GM12878 (cell line): ENCODE measurements at regions not wholly inside any gene's neighbourhood (a gene's known extent, or its start where the extent isn't known, plus 50 kb on each side); places are given as distances from the start of the nearest gene placed in this dataset.

Experiments
- ATAC-seq: fragments of 200-7000 bp; cut with Tn5 transposase; 3 replicates; pipeline ENCODE4 v1.9.1; 2020; ENCODE audit warnings: mild to moderate bottlenecking, moderate library complexity
- BruUV-seq: library from RNA; stranded (reverse); fragments of 400-500 nt; replicated peaks from 2 replicates; lab custom pipeline; 2021; lab: Mats Ljungman, UMichigan
- CTCF ChIA-PET: fragments of 300-600 bp; sonication (Branson Sonifier 250); formaldehyde crosslinking; extraction: SDS; loops from one replicate; lab custom pipeline; 2021; ENCODE audit warnings: inconsistent platforms; lab: Yijun Ruan, JAX
- POLR2A ChIA-PET: fragments of 350-600 bp; formaldehyde crosslinking; extraction: SDS; loops from one replicate; lab custom pipeline; 2021; ENCODE audit warnings: inconsistent platforms; lab: Charles Lee
- RAD21 ChIA-PET: fragments of 300-600 bp; sonication (Branson Sonifier 250); formaldehyde crosslinking; loops from one replicate; lab custom pipeline; 2023; ENCODE audit warnings: antibody characterized with exemption; ENCODE audit not compliant: unreplicated experiment; lab: Charles Lee
- SMC1A ChIA-PET: fragments of 300-600 bp; sonication (Branson Sonifier 250); formaldehyde crosslinking; loops from one replicate; lab custom pipeline; 2023; ENCODE audit not compliant: unreplicated experiment, uncharacterized antibody; lab: Charles Lee
- DNase-seq: peaks from one replicate; pipeline ENCODE4 v3.0.0-alpha.2; 2011; ENCODE audit warnings: low read depth, low spot score
- FAIRE-seq: peaks from 3 replicates; lab custom pipeline; 2011; peaks lifted over from hg19 to GRCh38; lab: Jason Lieb, UNC
- H2AFZ ChIP-seq: 2 replicates; pipeline ENCODE4 v1.6.0; 2011; ENCODE audit warnings: low read depth, low read length, control low read depth; ENCODE audit not compliant: control insufficient read depth
- H3K27ac ChIP-seq: 2 replicates; pipeline ENCODE4 v1.5.1; 2011; ENCODE audit warnings: control low read depth; ENCODE audit not compliant: control insufficient read depth, insufficient read depth
- H3K27me3 ChIP-seq, 2 experiments: replicated peaks in 1 of 2; 2 replicates each; pipeline versions ENCODE4 v1.6.0 to v1.6.1; 2011; ENCODE audit warnings: low read length in 1 of 2; ENCODE audit not compliant: control insufficient read depth in 2 of 2, insufficient read depth in 2 of 2
- H3K36me3 ChIP-seq, 2 experiments: 2 replicates each; pipeline ENCODE4 v1.5.1; 2011; ENCODE audit warnings: low read length in 1 of 2; ENCODE audit not compliant: control insufficient read depth in 2 of 2, insufficient read depth in 2 of 2
- H3K4me1 ChIP-seq: 2 replicates; pipeline ENCODE4 v1.6.1; 2011; ENCODE audit warnings: mild to moderate bottlenecking, low read length, moderate library complexity, mixed read lengths; ENCODE audit not compliant: control insufficient read depth, insufficient read depth
- H3K4me2 ChIP-seq: 2 replicates; pipeline ENCODE4 v1.6.0; 2011; ENCODE audit warnings: control low read depth; ENCODE audit not compliant: control insufficient read depth, insufficient read depth
- H3K4me3 ChIP-seq: fragments of 200-600 bp; sonication (generic); 2 replicates; pipeline ENCODE4 v1.5.1; 2016
- H3K79me2 ChIP-seq: 2 replicates; pipeline ENCODE4 v1.6.0; 2011; ENCODE audit warnings: low read length; ENCODE audit not compliant: control insufficient read depth, insufficient read depth
- H3K9ac ChIP-seq: 2 replicates; pipeline ENCODE4 v1.8.0; 2011; ENCODE audit warnings: low read length, control low read depth, mixed read lengths; ENCODE audit not compliant: control insufficient read depth, insufficient read depth
- H3K9me3 ChIP-seq: replicated peaks from 3 replicates; pipeline ENCODE4 v1.5.1; 2011; ENCODE audit warnings: mild to moderate bottlenecking, low read length; ENCODE audit not compliant: control insufficient read depth, insufficient read depth
- H4K20me1 ChIP-seq: 2 replicates; pipeline ENCODE4 v1.6.0; 2011; ENCODE audit not compliant: control insufficient read depth, insufficient read depth
- BMI1 ChIP-seq: fragments of 450-650 bp; IDR thresholded peaks from 2 replicates; pipeline ENCODE4 v1.6.1; 2016; ENCODE audit warnings: mild to moderate bottlenecking, moderate library complexity, borderline replicate concordance
- IKZF1 ChIP-seq: fragments of 450-650 bp; conservative IDR thresholded peaks from 2 replicates; pipeline ENCODE4 v1.6.1; 2017; ENCODE audit warnings: antibody characterized with exemption, mild to moderate bottlenecking
- NFIC ChIP-seq: IDR thresholded peaks from 2 replicates; pipeline ENCODE4 v1.6.1; 2012; ENCODE audit warnings: low read depth, mild to moderate bottlenecking, inconsistent platforms, low read length, moderate library complexity
- RB1 ChIP-seq: fragments of 450-650 bp; formaldehyde crosslinking; IDR thresholded peaks from 2 replicates; pipeline ENCODE4 v1.6.1; 2017; ENCODE audit warnings: mild to moderate bottlenecking, borderline replicate concordance
- SIN3A ChIP-seq: IDR thresholded peaks from 2 replicates; pipeline ENCODE4 v1.6.1; 2012; ENCODE audit warnings: low read depth, low read length, improper control_type of control experiment
- TCF12 ChIP-seq: IDR thresholded peaks from 2 replicates; pipeline ENCODE4 v1.6.1; 2011; ENCODE audit warnings: low read depth, mild to moderate bottlenecking, low read length
- YBX1 ChIP-seq: fragments of 450-650 bp; IDR thresholded peaks from 2 replicates; pipeline ENCODE4 v1.6.1; 2016; ENCODE audit warnings: antibody characterized with exemption
- ZNF24 ChIP-seq: fragments of 450-650 bp; IDR thresholded peaks from 2 replicates; pipeline ENCODE4 v1.6.1; 2017; ENCODE audit warnings: antibody characterized with exemption, mild to moderate bottlenecking
- ZNF622 ChIP-seq: fragments of 450-650 bp; IDR thresholded peaks from 2 replicates; pipeline ENCODE4 v1.6.1; 2017; ENCODE audit warnings: mild to moderate bottlenecking, inconsistent platforms
- ZZZ3 ChIP-seq: IDR thresholded peaks from 2 replicates; pipeline ENCODE4 v1.6.1; 2011; ENCODE audit warnings: low read depth; ENCODE audit not compliant: control insufficient read depth, insufficient read length
- WGBS: methylation state at CpG from one replicate; pipeline ENCODE4 v1.1.6; 2016; ENCODE audit warnings: low lambda C conversion rate; ENCODE audit not compliant: insufficient replicate concordance, insufficient coverage; ENCODE audit errors: missing lambda C conversion rate; 5-methylcytosine and 5-hydroxymethylcytosine counted together
- in situ Hi-C: fragments of 300-500 bp; cut with MboI; formaldehyde crosslinking; loops from 9 replicates; pipeline ENCODE4 v1.14.3; 2018; ENCODE audit warnings: mixed read lengths
- intact Hi-C: fragments of 100-400 bp; cut with micrococcal nuclease; formaldehyde crosslinking; loops from one replicate; pipeline ENCODE4 v1.14.2; 2022; ENCODE audit not compliant: unreplicated experiment
- TF ChIP-seq, protein P1 (sequence below): IDR thresholded peaks from 2 replicates; pipeline ENCODE4 v1.6.1; 2012; ENCODE audit warnings: low read length, inconsistent platforms
- TF ChIP-seq, protein P2 (sequence below): IDR thresholded peaks from 2 replicates; pipeline ENCODE4 v1.6.1; 2011; ENCODE audit warnings: borderline replicate concordance, low read depth, mild to moderate bottlenecking, moderate library complexity, low read length; ENCODE audit not compliant: insufficient read depth, poor library complexity, severe bottlenecking
- TF ChIP-seq, protein P3 (sequence below): fragments of 150-350 bp; IDR thresholded peaks from 2 replicates; pipeline ENCODE4 v1.6.1; 2016; ENCODE audit warnings: low read depth, low read length

DNA sequence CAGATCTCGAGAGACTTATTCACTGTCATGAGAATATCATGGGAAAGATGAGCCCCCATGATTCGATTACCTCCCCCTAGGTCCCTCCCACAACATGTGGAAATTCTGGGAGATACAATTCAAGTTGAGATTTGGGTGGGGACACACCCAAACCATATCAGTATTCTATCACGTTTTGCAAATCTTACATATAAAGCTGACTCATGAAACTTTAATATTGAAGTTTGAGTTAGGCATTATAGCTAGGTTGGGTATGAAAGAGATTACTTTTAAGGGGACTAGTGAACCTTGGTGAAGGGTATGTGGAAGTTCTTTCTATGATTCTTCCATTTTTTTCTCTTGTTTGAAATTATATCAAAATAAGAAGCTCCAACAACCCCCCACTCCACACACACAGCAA is 117.7 kb upstream of the RASGRP1 start:
- no peak overlapping the region for H3K27ac ChIP-seq
- TF ChIP-seq YBX1 = no peak
- TF ChIP-seq ZNF24 = no peak
- TF ChIP-seq, protein P1, sequence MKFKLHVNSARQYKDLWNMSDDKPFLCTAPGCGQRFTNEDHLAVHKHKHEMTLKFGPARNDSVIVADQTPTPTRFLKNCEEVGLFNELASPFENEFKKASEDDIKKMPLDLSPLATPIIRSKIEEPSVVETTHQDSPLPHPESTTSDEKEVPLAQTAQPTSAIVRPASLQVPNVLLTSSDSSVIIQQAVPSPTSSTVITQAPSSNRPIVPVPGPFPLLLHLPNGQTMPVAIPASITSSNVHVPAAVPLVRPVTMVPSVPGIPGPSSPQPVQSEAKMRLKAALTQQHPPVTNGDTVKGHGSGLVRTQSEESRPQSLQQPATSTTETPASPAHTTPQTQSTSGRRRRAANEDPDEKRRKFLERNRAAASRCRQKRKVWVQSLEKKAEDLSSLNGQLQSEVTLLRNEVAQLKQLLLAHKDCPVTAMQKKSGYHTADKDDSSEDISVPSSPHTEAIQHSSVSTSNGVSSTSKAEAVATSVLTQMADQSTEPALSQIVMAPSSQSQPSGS = no peak
- TF ChIP-seq TCF12 = no peak
- TF ChIP-seq, protein P2, sequence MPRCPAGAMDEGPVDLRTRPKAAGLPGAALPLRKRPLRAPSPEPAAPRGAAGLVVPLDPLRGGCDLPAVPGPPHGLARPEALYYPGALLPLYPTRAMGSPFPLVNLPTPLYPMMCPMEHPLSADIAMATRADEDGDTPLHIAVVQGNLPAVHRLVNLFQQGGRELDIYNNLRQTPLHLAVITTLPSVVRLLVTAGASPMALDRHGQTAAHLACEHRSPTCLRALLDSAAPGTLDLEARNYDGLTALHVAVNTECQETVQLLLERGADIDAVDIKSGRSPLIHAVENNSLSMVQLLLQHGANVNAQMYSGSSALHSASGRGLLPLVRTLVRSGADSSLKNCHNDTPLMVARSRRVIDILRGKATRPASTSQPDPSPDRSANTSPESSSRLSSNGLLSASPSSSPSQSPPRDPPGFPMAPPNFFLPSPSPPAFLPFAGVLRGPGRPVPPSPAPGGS = no peak
- TF ChIP-seq NFIC = no peak
- TF ChIP-seq ZNF622 = no peak
- TF ChIP-seq ZZZ3 = no peak
- TF ChIP-seq RB1 = no peak
- no peak for TF ChIP-seq IKZF1
- TF ChIP-seq SIN3A = no peak
- no peak for TF ChIP-seq BMI1
- TF ChIP-seq, protein P3, sequence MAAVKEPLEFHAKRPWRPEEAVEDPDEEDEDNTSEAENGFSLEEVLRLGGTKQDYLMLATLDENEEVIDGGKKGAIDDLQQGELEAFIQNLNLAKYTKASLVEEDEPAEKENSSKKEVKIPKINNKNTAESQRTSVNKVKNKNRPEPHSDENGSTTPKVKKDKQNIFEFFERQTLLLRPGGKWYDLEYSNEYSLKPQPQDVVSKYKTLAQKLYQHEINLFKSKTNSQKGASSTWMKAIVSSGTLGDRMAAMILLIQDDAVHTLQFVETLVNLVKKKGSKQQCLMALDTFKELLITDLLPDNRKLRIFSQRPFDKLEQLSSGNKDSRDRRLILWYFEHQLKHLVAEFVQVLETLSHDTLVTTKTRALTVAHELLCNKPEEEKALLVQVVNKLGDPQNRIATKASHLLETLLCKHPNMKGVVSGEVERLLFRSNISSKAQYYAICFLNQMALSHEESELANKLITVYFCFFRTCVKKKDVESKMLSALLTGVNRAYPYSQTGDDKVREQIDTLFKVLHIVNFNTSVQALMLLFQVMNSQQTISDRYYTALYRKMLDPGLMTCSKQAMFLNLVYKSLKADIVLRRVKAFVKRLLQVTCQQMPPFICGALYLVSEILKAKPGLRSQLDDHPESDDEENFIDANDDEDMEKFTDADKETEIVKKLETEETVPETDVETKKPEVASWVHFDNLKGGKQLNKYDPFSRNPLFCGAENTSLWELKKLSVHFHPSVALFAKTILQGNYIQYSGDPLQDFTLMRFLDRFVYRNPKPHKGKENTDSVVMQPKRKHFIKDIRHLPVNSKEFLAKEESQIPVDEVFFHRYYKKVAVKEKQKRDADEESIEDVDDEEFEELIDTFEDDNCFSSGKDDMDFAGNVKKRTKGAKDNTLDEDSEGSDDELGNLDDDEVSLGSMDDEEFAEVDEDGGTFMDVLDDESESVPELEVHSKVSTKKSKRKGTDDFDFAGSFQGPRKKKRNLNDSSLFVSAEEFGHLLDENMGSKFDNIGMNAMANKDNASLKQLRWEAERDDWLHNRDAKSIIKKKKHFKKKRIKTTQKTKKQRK = no peak
- TF ChIP-seq, all 136 proteins: peak for 0
- peak overlapping the region; percentile 45; the same call in 1 of the 2 replicates for H2AFZ ChIP-seq

More for the DNA sequence above, 117.7 kb upstream of the RASGRP1 start:
- CTCF ChIA-PET = interaction anchor here (0.9 to 15.4 kb wide), 43 partner anchors 8 to 242 kb away, joined by 3 to 288 read pairs (median 8); partner anchors contain the start of genes FAM98B and RASGRP1
- BruUV-seq = no TSS peak
- no peaks in the 10 kb centered on the region for H3K36me3 ChIP-seq
- no peaks in the 10 kb centered on the region for H4K20me1 ChIP-seq
- no peak overlapping the region for H3K4me2 ChIP-seq
- 85% methylated on average over 3 of the region's 3 CpGs for WGBS
- no peak for FAIRE-seq
- intact Hi-C loops (loop anchor here (2.0 kb wide), 1 partner anchor 242 kb away; no protein-coding TSS in a partner anchor), in situ Hi-C loops (no loop called here)
- no peaks in the 10 kb centered on the region for H3K9me3 ChIP-seq
- POLR2A ChIA-PET = interaction anchor here (0.5 to 2.9 kb wide), 20 partner anchors 9 to 242 kb away, joined by 3 to 33 read pairs (median 4); partner anchors contain the start of gene RASGRP1
- H3K4me1 ChIP-seq = peaks cover 5% of the 10 kb centered on the region
- DNase-seq = no peak
- RAD21 ChIA-PET = interaction anchor here (0.7 to 12.0 kb wide), 30 partner anchors 9 to 258 kb away, joined by 3 to 322 read pairs (median 12); partner anchors contain the start of genes FAM98B and RASGRP1
- SMC1A ChIA-PET = interaction anchor here (0.6 to 17.6 kb wide), 40 partner anchors 9 to 688 kb away, joined by 3 to 293 read pairs (median 11); partner anchors contain the start of genes FAM98B and RASGRP1
- H3K9ac ChIP-seq = no peak overlapping the region
- H3K79me2 ChIP-seq = no peaks in the 10 kb centered on the region
- ATAC-seq = no peak
- H3K4me3 ChIP-seq = no peak overlapping the region
- H3K27me3 ChIP-seq = no peaks in the 10 kb centered on the region
